Thyroid gland (tissue), 4 donors: ENCODE measurements at regions not wholly inside any gene's neighbourhood (a gene's known extent, or its start where the extent isn't known, plus 50 kb on each side); places are given as distances from the start of the nearest gene placed in this dataset.

Source experiments
- DNase-seq, 2 donors: peaks; one replicate each; pipeline ENCODE4 v3.0.0-alpha.2; 2019
- H3K27ac ChIP-seq, 3 donors: fragments of 200-600 bp; sonication (generic); 1 replicate in 2 of 3; 2 replicates in 1 of 3; pipeline ENCODE4 v1.5.1; 2016 to 2019; ENCODE audit warnings: mild to moderate bottlenecking in 1 of 3, moderate library complexity in 1 of 3
- H3K27me3 ChIP-seq: fragments of 200-600 bp; sonication (generic); one replicate; pipeline ENCODE4 v1.5.1; 2019
- H3K36me3 ChIP-seq, 2 donors: fragments of 200-600 bp; sonication (generic); one replicate each; pipeline ENCODE4 v1.5.1; 2016 to 2019
- H3K4me1 ChIP-seq, 2 donors: fragments of 200-600 bp; sonication (generic); one replicate each; pipeline ENCODE4 v1.5.1; 2017 to 2019
- H3K4me3 ChIP-seq, 3 donors: fragments of 200-600 bp; sonication (generic); replicated peaks in 1 of 3; 1 replicate in 2 of 3; 2 replicates in 1 of 3; pipeline ENCODE4 v1.5.1; 2016; ENCODE audit warnings: mild to moderate bottlenecking in 1 of 3
- H3K9me3 ChIP-seq: fragments of 200-600 bp; sonication (generic); one replicate; pipeline ENCODE4 v1.5.1; 2017
- CTCF ChIP-seq, 6 experiments: fragments of 200-600 bp in 3 of 6; fragments of 450-650 bp in 3 of 6; sonication (generic) in 3 of 6; IDR thresholded peaks; one replicate each; pipeline ENCODE4 v1.5.1; 2016 to 2019; ENCODE audit warnings: antibody characterized with exemption in 6 of 6, mild to moderate bottlenecking in 2 of 6, inconsistent platforms in 1 of 6, moderate library complexity in 1 of 6
- POLR2A ChIP-seq, 2 donors: fragments of 450-650 bp; IDR thresholded peaks; one replicate each; pipeline ENCODE4 v1.6.1; 2017; ENCODE audit warnings: antibody characterized with exemption in 2 of 2, mild to moderate bottlenecking in 2 of 2, moderate library complexity in 1 of 2
- WGBS, 2 donors: methylation state at CpG; one replicate each; pipeline ENCODE4 v1.1.5; 2017; 5-methylcytosine and 5-hydroxymethylcytosine counted together
- intact Hi-C: fragments of 100-400 bp; cut with DNase I; formaldehyde crosslinking; loops from one replicate; pipeline ENCODE4 v1.15.1; 2023

GRCh38 chr22:49088801-49089791 is 738.6 kb downstream of the BRD1 start:
- no peaks in the 10 kb centered on the region for H3K9me3 ChIP-seq
- WGBS, 2 donors, result 75 to 85% methylated on average over 17 to 34 of the region's 35 CpGs
- no peaks in the 10 kb centered on the region for H3K36me3 ChIP-seq
- TF ChIP-seq POLR2A (IDR thresholded peaks at IDR 0.05) (no peak), CTCF (IDR thresholded peaks at IDR 0.05) (no peak)
- intact Hi-C loops, result no loop called here
- no peaks in the 10 kb centered on the region for H3K27me3 ChIP-seq
- H3K4me3 ChIP-seq, result no peak overlapping the region
- H3K4me1 ChIP-seq, result no peaks in the 10 kb centered on the region
- no peak for DNase-seq
- H3K27ac ChIP-seq, result no peak overlapping the region

GRCh38 chr22:49087716-49088601 is 739.7 kb downstream of the BRD1 start:
- Histone ChIP-seq H3K27me3 (no peaks in the 10 kb centered on the region), H3K9me3 (no peaks in the 10 kb centered on the region), H3K27ac (no peak overlapping the region), H3K4me3 (no peak overlapping the region), H3K36me3 (no peaks in the 10 kb centered on the region), H3K4me1 (no peaks in the 10 kb centered on the region)
- no peak for DNase-seq
- 66 to 80% methylated on average over 11 to 21 of the region's 26 CpGs for WGBS, 2 donors
- no peak for TF ChIP-seq POLR2A (IDR thresholded peaks at IDR 0.05)
- TF ChIP-seq CTCF (IDR thresholded peaks at IDR 0.05), result no peak
- intact Hi-C loops, result no loop called here

- TF ChIP-seq CTCF (IDR thresholded peaks at IDR 0.05) (no peak), POLR2A (IDR thresholded peaks at IDR 0.05) (no peak)
- Histone ChIP-seq H3K9me3 (no peaks in the 10 kb centered on the region), H3K4me3 (no peak overlapping the region), H3K27ac (no peak overlapping the region), H3K36me3 (no peaks in the 10 kb centered on the region), H3K27me3 (no peaks in the 10 kb centered on the region), H3K4me1 (no peaks in the 10 kb centered on the region)
- DNase-seq, result no peak
- intact Hi-C loops, result no loop called here
- WGBS, 2 donors, result 53 to 56% methylated on average over 10 of the region's 10 CpGs
Measured at GRCh38 chr22:49087198-49087597, 740.5 kb downstream of the BRD1 start.

GRCh38 chr22:49086606-49087157 is 741.0 kb downstream of the BRD1 start:
- Histone ChIP-seq H3K9me3 (no peaks in the 10 kb centered on the region), H3K27me3 (no peaks in the 10 kb centered on the region), H3K4me1 (no peaks in the 10 kb centered on the region), H3K4me3 (no peak overlapping the region), H3K27ac (no peak overlapping the region), H3K36me3 (no peaks in the 10 kb centered on the region)
- no peak for DNase-seq
- TF ChIP-seq POLR2A (IDR thresholded peaks at IDR 0.05) (no peak), CTCF (IDR thresholded peaks at IDR 0.05) (no peak)
- WGBS, 2 donors, result 70 to 76% methylated on average over 8 to 10 of the region's 12 CpGs
- intact Hi-C loops, result no loop called here
